Stimulated activated CD4-positive, alpha-beta T cell treated with anti-CD3 and anti-CD28 coated beads, Interleukin-4, amount 100 ng/mL, for 48 hours (primary cell): ENCODE measurements at regions not wholly inside any gene's neighbourhood (a gene's known extent, or its start where the extent isn't known, plus 50 kb on each side); places are given as distances from the start of the nearest gene placed in this dataset.

Source experiments
- DNase-seq, 2 donors: peaks; one replicate each; pipeline ENCODE4 v3.0.0-alpha.2; 2020; ENCODE audit warnings: low read depth in 2 of 2

DNA sequence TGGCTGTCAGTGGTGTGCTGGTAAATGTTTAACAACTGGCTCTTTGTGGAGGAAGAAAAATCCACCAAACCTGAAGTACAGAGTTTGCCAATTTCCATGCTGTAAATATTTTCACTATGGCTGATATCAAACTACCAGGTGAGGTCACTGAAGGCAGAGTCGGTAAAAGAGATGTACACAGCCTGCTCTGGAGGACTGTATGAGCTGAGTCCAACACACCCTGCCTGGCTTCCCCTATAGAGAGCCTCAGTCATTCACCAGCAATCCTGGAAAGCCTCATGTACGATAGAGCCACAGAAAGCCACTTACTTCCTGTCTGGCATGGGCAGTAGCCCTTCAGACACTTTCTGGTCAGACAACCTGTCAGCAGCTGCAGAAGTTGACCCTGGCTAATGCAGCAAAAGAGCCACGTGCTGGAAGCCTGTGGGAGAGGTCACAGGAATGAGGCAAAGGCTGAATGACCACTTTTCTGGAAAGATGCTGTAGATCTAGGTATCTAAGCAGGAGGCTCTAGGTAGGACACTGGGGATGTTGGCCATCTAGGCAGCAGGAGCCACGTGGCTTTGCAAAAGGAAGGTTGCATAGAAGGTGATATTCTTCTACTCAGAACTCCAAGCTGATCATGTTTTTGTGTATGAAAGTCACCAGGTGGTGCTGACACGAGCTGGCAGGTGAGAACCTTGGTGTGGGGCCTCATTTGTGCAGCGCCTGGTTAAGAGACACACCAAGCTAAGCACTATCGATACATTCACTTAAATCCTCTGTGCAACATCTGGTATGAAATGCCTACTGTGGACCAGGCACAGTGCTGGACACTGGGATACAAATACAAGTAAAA, 553.9 kb downstream of the VRK1 start:
- DNase-seq = no peak

GRCh38 chr14:97353102-97353501, 555.9 kb downstream of the VRK1 start:
- DNase-seq = no peak

DNA sequence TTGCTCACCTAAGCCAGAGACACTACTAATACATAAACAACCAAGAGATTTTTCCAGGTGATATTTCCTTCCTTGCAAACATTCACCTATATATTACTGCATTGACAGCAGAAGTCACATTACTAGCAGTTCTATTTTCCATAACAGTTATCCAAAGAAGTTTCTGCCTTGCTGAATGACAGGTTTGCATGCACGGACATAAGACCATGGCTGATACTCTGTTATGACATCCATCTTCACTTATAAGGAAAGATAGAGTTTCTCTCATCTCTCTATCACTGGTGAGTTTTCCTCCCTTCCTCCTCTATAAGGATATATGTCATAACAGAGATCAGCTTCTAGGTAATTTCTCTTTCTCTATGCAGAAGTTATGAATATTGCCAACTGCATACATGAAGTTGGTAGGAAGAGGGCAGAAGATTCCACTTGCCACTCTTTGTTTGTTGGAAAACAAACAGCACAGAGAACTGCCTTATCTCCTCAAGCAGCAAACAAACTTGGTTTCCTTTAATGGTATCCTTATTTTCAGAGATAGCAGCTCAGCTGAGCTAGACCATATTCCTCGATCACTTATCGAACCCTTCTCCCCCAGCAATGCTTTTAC, 557.0 kb downstream of the VRK1 start:
- no peak for DNase-seq

DNA sequence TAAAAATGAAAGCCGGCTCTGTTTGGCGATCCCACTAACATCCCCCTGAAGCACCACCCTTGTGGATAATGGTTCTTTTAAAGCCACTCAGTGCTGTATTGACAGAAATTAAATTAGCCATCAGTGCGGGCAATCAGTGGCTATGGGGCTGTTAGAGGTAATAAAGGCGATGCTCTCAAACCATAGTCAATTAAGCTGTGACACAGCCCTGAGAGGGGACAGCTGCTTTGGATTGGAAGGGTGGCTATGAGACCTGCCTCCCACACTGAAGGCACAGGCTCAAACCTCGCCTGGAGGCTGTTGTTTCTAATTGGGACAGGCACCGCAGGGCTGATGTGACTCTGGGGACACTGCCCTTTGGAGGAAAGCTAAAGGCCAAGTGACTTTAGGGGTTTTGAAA, 562.2 kb downstream of the VRK1 start:
- DNase-seq = no peak

- no peak for DNase-seq
Measured at GRCh38 chr14:97361181-97361580, 564.0 kb downstream of the VRK1 start.

GRCh38 chr14:97361958-97362357, 564.8 kb downstream of the VRK1 start:
- DNase-seq = no peak

- no peak for DNase-seq
Measured at GRCh38 chr14:97366400-97366799, 569.2 kb downstream of the VRK1 start.

DNA sequence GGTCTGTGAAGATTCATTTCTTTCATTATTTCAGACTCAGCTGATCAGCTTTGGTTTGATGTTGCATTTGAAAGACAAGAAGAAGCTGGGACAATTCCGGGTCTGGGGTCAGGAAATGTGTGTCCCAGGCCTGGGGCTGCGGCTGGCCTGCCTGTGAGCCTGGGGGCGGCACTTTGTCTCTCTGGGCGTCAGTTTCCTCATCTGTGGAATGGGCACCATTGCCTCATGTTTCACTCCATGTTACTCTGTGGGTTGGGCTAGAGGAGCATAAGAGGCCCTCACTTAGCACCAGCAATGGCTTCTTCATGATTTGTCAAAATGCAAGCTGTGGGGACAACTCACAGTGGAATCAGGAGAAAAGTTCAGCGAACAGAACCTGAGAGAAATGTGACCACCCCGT, 570.1 kb downstream of the VRK1 start:
- no peak for DNase-seq

DNA sequence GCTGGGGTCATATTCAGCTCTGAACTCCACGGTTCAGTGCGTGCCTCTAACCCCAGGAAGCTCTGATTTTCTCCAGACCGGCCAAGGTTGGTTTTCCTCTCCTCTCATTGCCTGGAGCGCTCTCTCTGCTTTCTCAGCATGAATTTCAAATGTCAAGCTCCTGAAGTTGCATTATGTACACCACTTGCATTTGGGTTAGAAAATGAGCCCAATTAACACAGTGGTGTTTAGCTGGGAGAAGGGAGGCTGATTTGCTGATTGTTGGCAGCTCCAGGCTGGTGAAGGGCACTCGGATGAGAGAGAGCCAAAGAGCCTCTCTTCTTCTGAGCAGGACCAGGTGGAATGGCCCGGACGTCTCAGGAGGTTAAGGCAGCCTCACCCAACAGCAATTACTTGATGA, 570.9 kb downstream of the VRK1 start:
- DNase-seq = no peak

DNA sequence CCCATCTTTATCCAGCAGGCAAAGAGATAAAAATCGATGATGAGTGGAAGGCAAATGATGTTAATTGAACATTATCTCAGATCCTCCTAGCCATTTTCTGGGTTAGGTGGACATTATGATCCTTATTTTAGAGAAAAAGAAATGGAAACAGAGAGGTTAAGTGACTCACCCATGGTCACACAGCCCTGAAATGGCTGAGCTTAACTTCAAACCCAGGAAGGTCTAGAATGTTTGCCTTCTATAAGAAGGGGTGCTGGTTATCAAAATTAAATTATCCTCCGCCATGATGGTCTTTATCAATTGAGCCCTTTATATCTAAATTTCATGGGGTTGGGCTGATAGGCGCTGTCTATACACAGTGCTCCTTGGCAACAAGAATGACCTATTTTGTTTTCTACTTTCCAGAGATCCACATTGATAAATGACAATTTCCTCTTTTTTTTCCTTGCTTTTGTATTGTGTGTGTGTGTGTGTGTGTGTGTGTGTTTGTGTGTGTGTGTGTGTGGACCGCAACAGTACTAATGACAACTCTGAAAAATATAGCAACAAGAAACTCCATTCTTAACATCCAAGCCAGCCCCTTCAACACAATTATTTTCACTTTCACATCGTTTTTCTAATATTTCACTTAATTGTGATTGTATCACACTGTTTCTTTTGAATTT, 571.9 kb downstream of the VRK1 start:
- no peak for DNase-seq

DNA sequence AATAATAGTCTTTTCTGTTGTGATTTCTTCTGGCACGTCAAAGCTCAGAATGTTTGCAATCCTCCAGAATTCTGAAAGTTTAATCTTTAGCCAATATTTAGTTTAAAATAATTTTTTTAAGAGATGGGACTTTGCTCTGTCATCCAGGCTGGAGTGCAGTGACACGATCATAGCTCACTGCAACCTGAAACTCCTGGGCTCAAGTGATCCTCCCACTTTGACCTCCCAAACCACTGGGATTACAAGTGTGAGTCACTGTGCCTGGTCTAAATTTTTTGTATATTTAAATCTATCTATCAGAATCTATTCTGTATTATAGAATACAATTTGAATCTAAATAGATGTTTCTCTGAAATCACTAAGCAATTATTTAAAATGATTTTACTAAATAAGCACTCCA, 572.7 kb downstream of the VRK1 start:
- no peak for DNase-seq

DNA sequence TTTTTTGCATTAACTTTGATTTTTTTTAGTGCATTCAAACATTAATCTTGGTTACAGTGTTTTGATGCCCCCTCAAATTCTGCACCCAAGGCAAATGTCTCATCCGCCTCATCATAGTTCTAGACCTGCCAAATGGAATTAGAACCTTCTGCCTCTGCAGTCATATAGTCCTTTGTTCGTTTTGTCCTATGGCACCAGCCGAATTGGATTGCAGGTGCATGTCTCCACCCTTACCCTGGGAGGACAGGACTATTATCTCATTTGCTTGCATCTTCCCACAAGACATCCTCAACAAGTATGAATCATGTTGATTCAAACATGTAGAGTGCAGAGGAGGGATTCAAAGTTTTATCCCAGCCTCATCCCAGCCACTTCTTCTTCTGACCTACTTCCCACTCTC, 579.1 kb downstream of the VRK1 start:
- DNase-seq = no peak

DNA sequence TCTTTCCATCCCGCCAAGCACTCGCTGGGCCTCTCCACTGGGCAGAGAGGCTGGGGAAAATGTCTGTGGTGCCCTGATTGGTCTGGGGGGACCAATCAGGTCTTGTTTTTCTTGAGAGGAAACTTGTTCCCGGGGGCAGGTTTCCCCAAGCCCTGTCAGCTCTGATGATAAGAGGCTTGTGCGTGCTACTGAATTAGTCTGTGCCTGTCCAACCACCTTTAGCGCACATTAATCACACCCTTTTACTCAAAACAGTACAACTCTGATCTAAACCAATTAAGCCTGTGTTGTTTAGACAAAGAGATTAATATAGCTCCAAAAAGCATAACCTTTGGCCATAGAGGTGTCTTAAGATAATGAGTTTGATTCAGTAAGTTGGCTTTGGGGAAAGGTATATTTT, 580.4 kb downstream of the VRK1 start:
- no peak for DNase-seq

- DNase-seq = no peak
Measured at GRCh38 chr14:97379091-97379531, 581.9 kb downstream of the VRK1 start.

GRCh38 chr14:97380539-97380941, 583.4 kb downstream of the VRK1 start:
- peak; percentile 57 to 72 for DNase-seq

DNA sequence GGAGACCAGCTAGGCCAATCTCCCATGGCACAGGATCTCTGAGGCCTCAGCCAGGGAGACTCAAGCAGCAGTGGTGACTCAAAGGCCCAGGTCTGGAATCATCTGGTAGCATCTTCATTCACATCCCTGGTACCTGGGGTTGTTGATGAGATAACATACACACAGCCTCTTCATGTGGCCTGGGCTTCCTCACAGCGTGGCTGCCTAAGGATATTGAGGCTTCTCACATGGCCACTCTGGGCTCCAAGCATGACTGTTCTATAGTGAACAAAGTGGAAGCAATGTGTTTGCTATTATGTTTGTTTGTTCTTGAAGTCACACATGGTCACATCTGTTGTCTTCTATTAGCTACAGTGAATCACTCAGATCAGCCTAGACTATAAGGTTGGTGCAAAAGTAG, 584.1 kb downstream of the VRK1 start:
- no peak for DNase-seq

DNA sequence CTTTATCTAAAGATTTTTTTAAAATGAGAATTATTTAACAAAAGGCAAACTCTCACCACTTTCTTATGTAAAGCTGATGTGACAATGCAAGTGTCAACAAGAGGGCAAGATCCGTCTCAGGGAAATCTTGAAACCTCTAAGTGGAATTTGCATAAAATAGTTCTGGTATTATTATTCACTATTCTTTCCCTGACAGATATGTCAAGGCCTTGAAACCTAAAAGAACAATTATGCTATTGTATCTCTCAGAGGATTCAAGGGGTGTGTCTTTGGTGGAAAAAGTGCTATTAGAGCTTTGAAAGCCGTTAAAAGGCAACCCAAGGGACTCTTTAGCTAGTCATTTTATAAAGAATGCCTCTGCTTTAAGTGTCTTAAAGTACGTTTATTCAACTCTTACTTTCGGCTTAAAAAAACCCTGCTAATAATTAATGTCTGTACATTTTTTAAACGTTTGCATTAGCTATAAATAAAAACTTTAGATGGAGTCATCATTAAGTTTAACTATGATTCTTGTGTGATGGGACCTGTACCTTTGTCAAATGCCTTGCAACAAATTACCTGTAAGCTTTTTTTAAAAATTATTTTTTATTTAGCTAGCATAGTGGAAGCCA, 585.5 kb downstream of the VRK1 start:
- DNase-seq = no peak

DNA sequence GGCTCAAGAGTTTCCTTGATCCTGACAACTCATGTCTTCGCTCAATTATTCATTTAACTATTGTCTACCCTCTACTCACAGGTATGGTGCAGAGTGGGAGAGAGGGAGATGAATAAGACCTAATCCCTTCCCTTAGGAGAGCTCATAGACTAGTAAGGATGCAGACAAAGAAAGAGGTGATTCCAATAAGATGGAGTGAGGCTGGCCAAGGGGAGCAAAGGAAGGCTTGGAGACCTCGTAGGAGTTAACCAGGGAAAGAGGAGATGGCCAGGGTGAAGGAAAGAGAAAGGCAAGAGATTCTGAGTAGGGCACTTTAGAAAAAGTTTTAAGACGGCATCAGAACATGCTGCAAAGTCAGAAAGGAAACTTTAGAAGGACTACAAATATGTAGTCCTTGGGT, 588.5 kb downstream of the VRK1 start:
- no peak for DNase-seq

- no peak for DNase-seq
Measured at GRCh38 chr14:97387252-97387874, 590.2 kb downstream of the VRK1 start.

GRCh38 chr14:97388408-97388807, 591.2 kb downstream of the VRK1 start:
- no peak for DNase-seq

DNA sequence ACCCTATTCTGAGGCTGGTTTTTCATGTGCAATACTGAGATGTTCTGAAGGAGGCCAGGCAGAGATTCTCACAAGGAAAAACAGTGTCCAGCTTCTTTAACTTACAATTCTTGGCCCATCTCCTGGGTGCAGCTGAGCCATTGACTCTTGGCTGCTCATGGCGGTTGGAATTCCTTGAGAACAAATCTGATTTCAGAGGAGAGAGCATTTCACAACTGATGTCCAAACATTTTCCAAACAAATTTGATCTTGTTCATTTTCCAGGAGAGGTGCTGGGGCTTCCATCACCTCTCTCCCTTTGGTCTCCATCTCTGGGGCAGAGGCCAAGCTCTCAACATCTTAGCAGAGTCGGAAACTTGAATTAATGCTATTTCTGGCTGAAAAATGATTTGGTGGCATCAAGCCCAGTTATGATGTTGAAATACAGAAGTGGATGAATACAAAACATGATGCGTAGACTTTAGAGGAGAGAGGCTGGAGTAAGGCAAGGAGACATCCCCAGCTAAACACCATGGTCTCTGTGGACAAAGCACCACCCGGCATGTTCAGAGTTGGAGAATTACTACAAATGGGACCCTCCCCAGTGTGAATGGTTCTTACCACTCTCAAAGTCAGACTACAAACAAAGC, 593.0 kb downstream of the VRK1 start:
- DNase-seq = no peak

- DNase-seq = no peak
Measured at GRCh38 chr14:97393244-97393643, 596.1 kb downstream of the VRK1 start.
